GM19372 (cell line): ENCODE measurements at regions not wholly inside any gene's neighbourhood (a gene's known extent, or its start where the extent isn't known, plus 50 kb on each side); places are given as distances from the start of the nearest gene placed in this dataset.
"Not testable (repeated sequence)": the region's sequence is repeated elsewhere in the genome, so short reads cannot be mapped to it uniquely, and the experiment has no call there.

Experiments
- ATAC-seq: cut with Tn5 transposase; IDR thresholded peaks from one replicate; pipeline ENCODE4 v1.9.1; 2021; ENCODE audit warnings: mild to moderate bottlenecking, low read depth, moderate library complexity; ENCODE audit not compliant: unreplicated experiment

- ATAC-seq, result no peak
Measured at GRCh38 chr1:199791495-199791894, 236.0 kb upstream of the NR5A2 start.

GRCh38 chr1:199792874-199793273 is 234.6 kb upstream of the NR5A2 start:
- ATAC-seq, result no peak

GRCh38 chr1:199794105-199794863 is 233.2 kb upstream of the NR5A2 start:
- no peak for ATAC-seq

GRCh38 chr1:199799116-199799515 is 228.4 kb upstream of the NR5A2 start:
- no peak for ATAC-seq

GRCh38 chr1:199804526-199804925 is 223.0 kb upstream of the NR5A2 start:
- ATAC-seq, result no peak

- ATAC-seq, result no peak
Measured at GRCh38 chr1:199808110-199808870, 219.2 kb upstream of the NR5A2 start.

GRCh38 chr1:199809311-199809710 is 218.2 kb upstream of the NR5A2 start:
- ATAC-seq, result no peak

GRCh38 chr1:199811163-199811562 is 216.3 kb upstream of the NR5A2 start:
- no peak for ATAC-seq

GRCh38 chr1:199813198-199813597 is 214.3 kb upstream of the NR5A2 start:
- no peak for ATAC-seq

- no peak for ATAC-seq
Measured at GRCh38 chr1:199815947-199816346, 211.6 kb upstream of the NR5A2 start.

- no peak for ATAC-seq
Measured at GRCh38 chr1:199817266-199817665, 210.2 kb upstream of the NR5A2 start.

GRCh38 chr1:199821029-199821779 is 206.3 kb upstream of the NR5A2 start:
- ATAC-seq, result no peak

GRCh38 chr1:199832451-199832850 is 195.1 kb upstream of the NR5A2 start:
- no peak for ATAC-seq

- no peak for ATAC-seq
Measured at GRCh38 chr1:199834711-199835110, 192.8 kb upstream of the NR5A2 start.

GRCh38 chr1:199836430-199836829 is 191.1 kb upstream of the NR5A2 start:
- ATAC-seq, result no peak

GRCh38 chr1:199837321-199837720 is 190.2 kb upstream of the NR5A2 start:
- no peak for ATAC-seq

GRCh38 chr1:199839608-199840007 is 187.9 kb upstream of the NR5A2 start:
- ATAC-seq, result not testable (repeated sequence)

GRCh38 chr1:199843096-199843495 is 184.4 kb upstream of the NR5A2 start:
- not testable (repeated sequence) for ATAC-seq

- no peak for ATAC-seq
Measured at GRCh38 chr1:199843861-199844260, 183.6 kb upstream of the NR5A2 start.

- no peak for ATAC-seq
Measured at GRCh38 chr1:199847021-199847420, 180.5 kb upstream of the NR5A2 start.

- no peak for ATAC-seq
Measured at GRCh38 chr1:199851439-199852140, 175.9 kb upstream of the NR5A2 start.
